NCI-H1105 treated with DMSO at 0.1 percent for 48 hours (cell line): ENCODE measurements at regions not wholly inside any gene's neighbourhood (a gene's known extent, or its start where the extent isn't known, plus 50 kb on each side); places are given as distances from the start of the nearest gene placed in this dataset.
"Not testable (repeated sequence)": the region's sequence is repeated elsewhere in the genome, so short reads cannot be mapped to it uniquely, and the experiment has no call there.

Experiments
- DNase-seq: peaks from one replicate; lab custom pipeline; 2025; lab: John Stamatoyannopoulos, UW

DNA sequence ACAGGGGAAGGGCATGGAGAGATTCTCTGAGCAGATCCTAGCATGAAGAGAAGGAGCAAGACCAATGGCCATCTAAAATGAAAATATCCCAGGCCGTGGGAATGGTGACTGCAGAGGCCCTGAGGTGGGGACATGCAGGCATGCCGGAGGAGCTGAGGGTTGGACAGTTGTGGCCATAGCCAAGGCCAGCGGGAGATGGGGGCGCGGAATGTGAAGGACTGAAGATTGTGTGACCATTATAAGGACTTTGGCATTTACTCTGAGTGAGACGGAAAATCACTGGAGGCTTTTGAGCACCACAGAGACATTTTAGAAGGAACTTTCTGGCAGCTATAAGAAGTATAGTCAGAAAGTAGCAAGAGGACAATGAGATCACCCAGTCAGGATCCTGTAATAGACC lies 341.1 kb downstream of the SFMBT2 start:
- DNase-seq = no peak

- DNase-seq = no peak
Measured at GRCh38 chr10:7056216-7056615, 354.6 kb downstream of the SFMBT2 start.

- DNase-seq = no peak
Measured at GRCh38 chr10:7054915-7055314, 355.9 kb downstream of the SFMBT2 start.

- no peak for DNase-seq
Measured at GRCh38 chr10:7053195-7053594, 357.6 kb downstream of the SFMBT2 start.

DNA sequence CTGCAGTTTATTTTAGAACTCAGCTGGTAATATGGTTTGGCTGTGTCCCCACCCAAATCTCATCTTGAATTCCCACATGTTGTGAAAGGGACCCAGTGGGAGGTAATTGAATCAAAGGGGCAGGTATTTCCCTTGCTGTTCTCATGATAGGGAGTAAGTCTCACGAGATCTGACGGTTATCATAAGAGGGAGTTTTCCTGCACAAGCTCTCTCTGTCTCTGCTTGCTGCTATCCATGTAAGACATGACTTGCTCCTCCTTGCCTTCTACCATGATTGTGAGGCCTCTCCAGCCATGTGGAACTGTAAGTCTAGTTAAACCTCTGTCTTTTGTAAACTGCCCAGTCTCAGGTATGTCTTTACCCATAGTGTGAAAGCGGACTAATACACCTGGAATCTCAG lies 360.8 kb downstream of the SFMBT2 start:
- DNase-seq = not testable (repeated sequence)

- DNase-seq = no peak
Measured at GRCh38 chr10:7048061-7048460, 362.8 kb downstream of the SFMBT2 start.

GRCh38 chr10:7046615-7047014 lies 364.2 kb downstream of the SFMBT2 start:
- no peak for DNase-seq

DNA sequence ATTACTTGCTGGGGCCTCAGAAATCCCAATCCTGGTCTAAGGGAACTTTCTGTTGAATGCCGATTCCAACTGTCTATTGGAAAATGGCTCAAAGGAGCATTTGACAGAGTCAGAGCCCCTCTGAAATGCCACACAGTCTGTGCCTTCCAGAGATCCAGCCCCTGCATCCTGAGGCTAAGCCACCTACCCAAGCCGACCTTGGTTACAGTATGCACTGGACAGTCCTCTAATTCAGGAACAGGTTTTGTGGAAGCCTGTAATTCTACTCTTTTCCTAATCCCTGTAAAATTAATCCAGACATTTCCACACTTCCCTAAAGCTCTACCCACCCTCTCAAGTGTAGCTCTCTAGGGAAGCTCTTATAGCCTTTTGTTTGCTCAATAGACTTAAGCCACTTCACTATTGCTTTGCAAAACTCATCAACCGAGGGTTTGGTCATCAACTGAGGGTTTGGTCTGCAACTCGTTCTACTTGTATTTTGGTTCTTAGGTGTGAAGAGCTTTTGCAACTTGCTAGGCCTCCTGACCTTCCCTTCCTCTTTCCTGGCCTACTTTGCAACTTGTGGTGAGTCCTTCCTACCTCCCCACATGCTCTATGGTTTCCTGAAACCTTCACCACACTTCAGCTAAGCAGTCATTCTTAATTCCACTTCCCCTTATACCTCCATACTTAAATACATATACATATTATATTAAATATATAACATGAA lies 364.8 kb downstream of the SFMBT2 start:
- DNase-seq = no peak

DNA sequence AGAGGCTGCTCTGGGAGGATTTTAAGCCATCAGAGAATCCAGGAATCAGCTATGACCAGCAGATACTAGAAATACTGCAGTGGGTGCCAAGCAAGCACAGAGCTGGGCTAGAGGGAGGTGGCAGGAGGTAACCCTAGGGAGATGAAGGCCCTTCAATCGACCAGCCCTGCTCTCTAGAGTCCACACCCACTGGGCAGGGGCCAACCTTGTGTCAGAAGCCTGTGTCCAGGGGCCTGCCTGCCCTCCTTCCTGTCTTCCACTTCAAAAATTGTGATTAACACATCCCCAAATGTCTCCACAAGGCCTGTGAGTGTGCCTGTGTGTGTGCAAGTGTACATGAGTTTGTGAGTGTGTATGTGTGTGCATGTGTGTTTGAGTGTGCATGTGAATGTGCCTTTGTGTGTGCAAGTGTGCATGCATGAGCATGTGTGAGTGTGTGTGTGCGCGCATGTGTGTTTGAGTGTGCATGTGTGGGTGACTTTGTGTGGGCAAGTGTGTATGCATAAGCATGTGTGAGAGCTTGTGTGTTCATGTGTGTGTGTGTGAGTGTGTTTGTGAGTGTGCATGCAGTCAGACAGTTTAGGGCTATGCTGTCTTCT lies 367.7 kb downstream of the SFMBT2 start:
- DNase-seq = no peak

DNA sequence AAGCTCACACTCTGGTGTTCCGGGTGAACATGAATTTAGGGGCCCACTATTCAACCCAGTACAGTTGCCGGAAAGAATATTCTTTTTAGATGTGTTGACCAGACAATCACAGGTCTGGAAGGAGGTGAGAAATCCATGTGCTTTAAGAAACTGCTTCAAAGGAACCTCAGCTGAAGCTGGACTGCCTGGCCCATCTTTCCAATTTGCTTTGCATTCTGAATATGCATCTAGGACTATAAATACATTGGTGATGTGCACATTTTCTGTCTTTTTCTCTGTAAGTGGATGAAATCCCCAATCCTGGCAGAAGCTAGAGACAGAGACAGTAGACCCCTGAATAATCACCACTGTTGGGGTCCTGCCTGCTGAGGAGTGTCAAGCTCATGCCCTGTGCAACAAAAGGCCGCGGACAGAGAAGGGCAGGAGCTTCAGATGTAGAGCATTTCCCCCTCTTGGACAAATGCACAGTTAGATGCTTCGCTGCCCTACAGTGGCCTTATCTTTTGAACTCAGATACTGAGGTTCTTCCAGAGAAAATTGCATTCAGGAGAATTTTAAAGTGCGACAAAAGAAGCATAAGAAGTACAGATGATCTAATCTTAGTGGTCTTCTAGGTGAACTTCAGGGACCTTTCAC lies 368.3 kb downstream of the SFMBT2 start:
- DNase-seq = no peak

DNA sequence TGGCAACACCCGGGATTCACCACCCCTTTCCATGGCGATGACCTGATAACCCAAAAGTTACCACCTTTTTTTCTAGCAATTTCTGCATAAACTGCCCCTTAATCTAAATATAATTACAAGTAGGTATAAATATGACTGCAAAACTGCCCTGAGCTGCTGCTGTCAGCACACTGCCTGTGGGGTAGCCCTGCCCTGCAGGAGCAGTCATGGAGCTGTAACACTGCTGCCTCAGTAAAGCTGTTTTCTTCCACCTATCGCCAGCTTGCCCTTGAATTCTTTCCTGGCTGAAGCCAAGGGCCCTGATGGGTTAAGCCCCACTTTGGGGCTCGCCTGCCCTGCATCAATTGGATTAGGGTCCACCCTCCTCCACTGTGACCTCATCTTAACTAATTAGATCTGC lies 368.8 kb downstream of the SFMBT2 start:
- DNase-seq = no peak

DNA sequence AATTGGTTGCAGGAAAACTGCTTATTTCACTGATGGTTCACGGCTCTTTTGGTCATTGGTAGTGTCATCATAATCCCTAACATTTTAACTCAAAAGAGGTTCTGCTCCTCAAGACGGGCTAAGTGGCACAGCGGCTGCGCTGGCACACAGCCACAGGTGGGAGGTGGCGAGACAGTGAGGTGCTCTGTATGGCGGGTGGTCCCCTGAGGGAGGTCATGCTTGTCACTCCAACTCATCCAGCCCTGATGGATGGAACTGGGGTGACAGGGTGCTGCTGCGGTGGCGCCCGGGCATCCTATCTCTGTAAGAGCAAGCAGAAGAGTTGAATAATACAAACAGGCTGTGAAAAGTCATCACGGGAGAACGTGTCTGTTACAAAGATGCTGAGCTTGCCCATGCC lies 370.2 kb downstream of the SFMBT2 start:
- no peak for DNase-seq

DNA sequence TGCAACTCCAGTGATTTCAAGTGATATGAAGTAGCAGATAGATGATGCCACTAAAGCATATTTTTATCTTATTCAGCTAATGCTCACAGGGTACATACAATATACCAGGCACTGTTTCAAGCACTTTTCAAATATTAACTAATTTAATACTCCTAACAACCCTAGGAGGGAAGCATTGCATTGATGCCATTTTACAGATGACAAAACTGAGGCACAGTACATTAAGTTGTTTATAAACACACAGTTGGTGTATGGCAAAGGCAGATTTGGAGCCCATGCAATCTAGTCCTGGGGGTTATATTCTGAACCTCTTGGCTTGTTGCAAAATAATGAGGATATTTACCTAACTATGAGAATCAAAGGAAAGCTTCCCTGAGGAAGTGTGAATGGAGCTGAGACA lies 371.0 kb downstream of the SFMBT2 start:
- DNase-seq = no peak

GRCh38 chr10:7038416-7038815 lies 372.4 kb downstream of the SFMBT2 start:
- no peak for DNase-seq

GRCh38 chr10:7037434-7037833 lies 373.4 kb downstream of the SFMBT2 start:
- not testable (repeated sequence) for DNase-seq

DNA sequence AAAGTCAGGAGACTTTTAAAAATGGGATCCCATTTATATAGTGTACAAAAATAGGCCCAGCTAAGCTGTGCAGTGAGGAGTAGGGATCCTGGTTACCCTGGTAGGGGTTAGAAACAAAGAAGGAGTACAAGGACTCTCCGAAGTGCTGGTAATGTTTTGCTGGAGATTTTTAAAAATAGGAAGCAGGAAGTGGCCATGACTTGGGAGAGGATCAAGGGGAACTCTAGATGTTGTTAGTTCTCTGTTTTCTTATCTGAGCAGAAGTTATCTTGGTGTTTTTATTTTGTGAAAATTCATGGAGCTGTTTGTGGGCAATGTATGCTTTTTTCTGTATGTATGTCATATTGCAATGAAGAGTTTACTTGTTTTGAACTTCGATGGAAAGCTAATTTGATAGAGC lies 373.9 kb downstream of the SFMBT2 start:
- no peak for DNase-seq

DNA sequence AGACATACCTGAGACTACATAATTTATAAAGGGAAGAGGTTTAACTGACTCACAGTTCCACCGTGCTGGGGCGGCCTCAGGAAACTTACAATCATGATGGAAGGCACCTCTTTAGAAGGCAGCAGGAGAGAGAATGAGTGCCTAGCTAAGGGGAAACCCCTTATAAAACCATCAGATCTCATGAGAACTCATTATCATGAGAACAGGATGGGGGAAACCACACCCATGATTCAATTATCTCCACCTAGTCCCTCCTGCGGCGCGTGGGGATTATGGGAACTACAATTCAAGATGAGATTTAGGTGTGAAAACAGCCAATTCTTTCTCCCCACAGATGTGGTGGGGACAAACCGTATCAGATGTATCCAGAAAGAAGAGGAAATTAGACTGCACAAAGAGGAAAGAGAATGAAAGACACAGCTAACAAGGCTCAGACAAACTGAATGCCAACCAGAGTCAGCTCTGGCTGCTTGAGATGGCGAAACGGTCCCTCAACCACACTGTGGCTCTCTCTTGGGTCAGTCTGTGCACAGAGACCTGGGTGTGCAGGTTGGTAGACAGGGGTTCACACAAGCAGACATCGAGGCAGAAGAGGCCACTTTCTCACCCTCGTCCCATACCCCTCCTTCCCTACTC lies 375.6 kb downstream of the SFMBT2 start:
- DNase-seq = no peak

DNA sequence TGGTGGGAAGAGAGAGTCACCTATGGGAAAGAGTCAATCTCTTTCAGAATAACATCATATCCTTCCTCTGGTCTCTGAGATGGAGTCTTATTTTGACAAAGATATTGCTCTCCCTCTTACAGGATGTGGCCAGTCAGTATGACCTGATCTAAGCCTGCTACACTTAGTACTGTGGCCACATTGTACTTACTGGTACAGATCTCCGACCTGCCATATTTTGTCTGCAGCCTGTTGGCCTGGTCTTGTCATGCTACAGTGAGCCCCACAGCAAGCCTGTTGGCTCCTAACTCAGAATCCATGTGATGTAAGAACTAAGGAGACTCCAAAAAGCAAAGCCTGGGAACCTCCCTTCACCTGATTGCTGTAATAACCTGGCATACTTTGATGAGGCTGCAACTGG lies 377.8 kb downstream of the SFMBT2 start:
- no peak for DNase-seq

GRCh38 chr10:7030134-7030855 lies 380.5 kb downstream of the SFMBT2 start:
- DNase-seq = no peak

DNA sequence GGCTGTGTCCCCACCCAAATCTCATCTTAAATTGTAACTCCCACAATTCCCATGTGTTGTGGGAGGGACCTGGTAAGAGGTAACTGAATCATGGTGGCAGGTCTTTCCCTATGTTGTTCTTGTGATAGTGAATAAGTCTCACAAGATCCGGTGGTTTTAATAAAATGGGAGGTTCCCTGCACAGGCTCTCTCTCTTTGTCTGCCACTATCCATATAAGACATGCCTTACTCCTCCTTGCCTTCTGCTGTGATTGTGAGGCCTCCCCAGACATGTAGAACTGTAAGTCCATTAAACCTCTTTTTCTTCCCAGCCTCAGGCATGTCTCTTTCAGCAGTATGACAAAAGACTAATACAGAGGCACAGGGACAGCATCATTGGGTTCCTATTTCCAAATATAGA lies 381.2 kb downstream of the SFMBT2 start:
- no peak for DNase-seq

DNA sequence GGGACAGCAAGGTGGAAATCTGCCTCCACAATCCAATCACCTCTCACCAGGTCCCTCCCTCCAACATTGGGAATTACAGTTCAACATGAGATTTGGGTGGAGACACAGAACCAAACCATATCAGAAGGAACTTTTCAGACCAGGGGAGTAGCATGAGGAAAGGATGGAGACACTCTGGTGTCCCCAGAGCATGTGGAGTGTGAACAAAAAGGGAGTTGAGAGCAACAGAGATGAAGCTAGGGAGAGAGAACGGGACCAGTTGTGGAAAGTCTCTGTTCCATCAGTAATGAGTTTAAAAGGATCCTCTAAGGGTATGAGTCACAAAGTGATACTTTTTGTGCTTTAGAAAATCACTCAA lies 382.0 kb downstream of the SFMBT2 start:
- no peak for DNase-seq
